ENCODE measurements at regions not wholly inside any gene's neighbourhood (a gene's known extent, or its start where the extent isn't known, plus 50 kb on each side); places are given as distances from the start of the nearest gene placed in this dataset.
"Not testable (repeated sequence)": the region's sequence is repeated elsewhere in the genome, so short reads cannot be mapped to it uniquely, and the experiment has no call there.

- Histone ChIP-seq H4K8ac (ENCODE audit: low read depth, low read length) (no peak overlapping the region), H2BK120ac (ENCODE audit: low read depth, low read length) (no peak overlapping the region), H3K23ac (ENCODE audit: low read length) (no peak overlapping the region), H3K79me1 (ENCODE audit: low read length) (no peaks in the 10 kb centered on the region), H3K27ac (ENCODE audit: low read depth, low read length) (no peak overlapping the region), H3K79me2 (ENCODE audit: control insufficient read depth, insufficient read depth, low read length) (peaks cover 5% of the 10 kb centered on the region), H2AK5ac (ENCODE audit: low read length) (no peak overlapping the region), H3K9ac (ENCODE audit: low read length) (no peak overlapping the region), H3K4me2 (ENCODE audit: low read length) (no peak overlapping the region), H3K36me3 (ENCODE audit: control insufficient read depth, insufficient read depth, low read length) (no peaks in the 10 kb centered on the region), H3K4me1 (ENCODE audit: control insufficient read depth, low read depth, low read length) (peaks cover 5% of the 10 kb centered on the region), H3K18ac (ENCODE audit: low read length) (peak overlapping the region; percentile 51), H3K4ac (ENCODE audit: low read depth, low read length) (peak overlapping the region; percentile 36), H4K5ac (ENCODE audit: low read length) (no peak overlapping the region), H2BK5ac (ENCODE audit: low read length) (no peak overlapping the region), H3K56ac (ENCODE audit: low read length) (no peak overlapping the region), H3K27me3 (ENCODE audit: insufficient read depth, low read length, poor library complexity) (no peaks in the 10 kb centered on the region), H2BK15ac (replicated peaks; ENCODE audit: low read depth) (peak overlapping the region; percentile 19), H3K4me3 (ENCODE audit: low read length) (no peak overlapping the region)
- DNase-seq: no peak
- WGBS (ENCODE audit: extremely low coverage, insufficient coverage, low lambda C conversion rate): no CpG with 5 or more reads among the region's 2 CpGs
These were observed 351.9 kb upstream of the TNC start for GRCh38 chr9:115469841-115470240.

GRCh38 chr9:115473032-115473431 lies 355.1 kb upstream of the TNC start:
- no CpG with 5 or more reads among the region's 3 CpGs for WGBS (ENCODE audit: extremely low coverage, insufficient coverage, low lambda C conversion rate)
- H3K56ac ChIP-seq (ENCODE audit: low read length); H2BK15ac ChIP-seq (replicated peaks; ENCODE audit: low read depth); H3K18ac ChIP-seq (ENCODE audit: low read length); DNase-seq; H4K5ac ChIP-seq (ENCODE audit: low read length); H3K27ac ChIP-seq (ENCODE audit: low read depth, low read length); H3K4me2 ChIP-seq (ENCODE audit: low read length); H2BK5ac ChIP-seq (ENCODE audit: low read length); H4K8ac ChIP-seq (ENCODE audit: low read depth, low read length); H3K27me3 ChIP-seq (ENCODE audit: insufficient read depth, low read length, poor library complexity); H3K4me1 ChIP-seq (ENCODE audit: control insufficient read depth, low read depth, low read length); H3K4ac ChIP-seq (ENCODE audit: low read depth, low read length); H2AK5ac ChIP-seq (ENCODE audit: low read length); H3K4me3 ChIP-seq (ENCODE audit: low read length); H3K9ac ChIP-seq (ENCODE audit: low read length); H3K79me2 ChIP-seq (ENCODE audit: control insufficient read depth, insufficient read depth, low read length); H3K79me1 ChIP-seq (ENCODE audit: low read length); H2BK120ac ChIP-seq (ENCODE audit: low read depth, low read length); H3K36me3 ChIP-seq (ENCODE audit: control insufficient read depth, insufficient read depth, low read length); H3K23ac ChIP-seq (ENCODE audit: low read length): not testable (repeated sequence)

GRCh38 chr9:115481769-115482168 lies 363.8 kb upstream of the TNC start:
- no peak overlapping the region for H2BK5ac ChIP-seq (ENCODE audit: low read length)
- H3K4ac ChIP-seq (ENCODE audit: low read depth, low read length): no peak overlapping the region
- H3K79me2 ChIP-seq (ENCODE audit: control insufficient read depth, insufficient read depth, low read length): no peaks in the 10 kb centered on the region
- no peak overlapping the region for H3K56ac ChIP-seq (ENCODE audit: low read length)
- no peak overlapping the region for H2AK5ac ChIP-seq (ENCODE audit: low read length)
- no peak overlapping the region for H4K8ac ChIP-seq (ENCODE audit: low read depth, low read length)
- H4K5ac ChIP-seq (ENCODE audit: low read length): no peak overlapping the region
- DNase-seq: no peak
- H2BK15ac ChIP-seq (replicated peaks; ENCODE audit: low read depth): peak overlapping the region; percentile 19
- no peak overlapping the region for H3K4me3 ChIP-seq (ENCODE audit: low read length)
- H3K18ac ChIP-seq (ENCODE audit: low read length): peak overlapping the region; percentile 51
- no CpG with 5 or more reads among the region's 2 CpGs for WGBS (ENCODE audit: extremely low coverage, insufficient coverage, low lambda C conversion rate)
- no peaks in the 10 kb centered on the region for H3K36me3 ChIP-seq (ENCODE audit: control insufficient read depth, insufficient read depth, low read length)
- H3K4me2 ChIP-seq (ENCODE audit: low read length): no peak overlapping the region
- no peaks in the 10 kb centered on the region for H3K27me3 ChIP-seq (ENCODE audit: insufficient read depth, low read length, poor library complexity)
- H2BK120ac ChIP-seq (ENCODE audit: low read depth, low read length): peak overlapping the region; percentile 45
- H3K27ac ChIP-seq (ENCODE audit: low read depth, low read length): no peak overlapping the region
- H3K23ac ChIP-seq (ENCODE audit: low read length): no peak overlapping the region
- H3K79me1 ChIP-seq (ENCODE audit: low read length): no peaks in the 10 kb centered on the region
- no peak overlapping the region for H3K9ac ChIP-seq (ENCODE audit: low read length)
- H3K4me1 ChIP-seq (ENCODE audit: control insufficient read depth, low read depth, low read length): peaks cover 2% of the 10 kb centered on the region

- Histone ChIP-seq H4K8ac (ENCODE audit: low read depth, low read length) (no peak overlapping the region), H2AK5ac (ENCODE audit: low read length) (no peak overlapping the region), H3K4me1 (ENCODE audit: control insufficient read depth, low read depth, low read length) (peaks cover 2% of the 10 kb centered on the region), H2BK5ac (ENCODE audit: low read length) (no peak overlapping the region), H3K23ac (ENCODE audit: low read length) (no peak overlapping the region), H2BK15ac (replicated peaks; ENCODE audit: low read depth) (no peak overlapping the region), H3K56ac (ENCODE audit: low read length) (no peak overlapping the region), H3K36me3 (ENCODE audit: control insufficient read depth, insufficient read depth, low read length) (no peaks in the 10 kb centered on the region), H3K18ac (ENCODE audit: low read length) (no peak overlapping the region), H4K5ac (ENCODE audit: low read length) (no peak overlapping the region), H3K27me3 (ENCODE audit: insufficient read depth, low read length, poor library complexity) (no peaks in the 10 kb centered on the region), H2BK120ac (ENCODE audit: low read depth, low read length) (no peak overlapping the region), H3K4me3 (ENCODE audit: low read length) (no peak overlapping the region), H3K4me2 (ENCODE audit: low read length) (no peak overlapping the region), H3K4ac (ENCODE audit: low read depth, low read length) (no peak overlapping the region), H3K9ac (ENCODE audit: low read length) (no peak overlapping the region), H3K27ac (ENCODE audit: low read depth, low read length) (no peak overlapping the region), H3K79me1 (ENCODE audit: low read length) (no peaks in the 10 kb centered on the region), H3K79me2 (ENCODE audit: control insufficient read depth, insufficient read depth, low read length) (no peaks in the 10 kb centered on the region)
- no peak for DNase-seq
- no CpG with 5 or more reads among the region's 3 CpGs for WGBS (ENCODE audit: extremely low coverage, insufficient coverage, low lambda C conversion rate)
These were observed 364.8 kb upstream of the TNC start for GRCh38 chr9:115482747-115483146.

- H3K79me2 ChIP-seq (ENCODE audit: control insufficient read depth, insufficient read depth, low read length): no peaks in the 10 kb centered on the region
- no peak for DNase-seq
- no peak overlapping the region for H3K4me3 ChIP-seq (ENCODE audit: low read length)
- no peak overlapping the region for H2BK5ac ChIP-seq (ENCODE audit: low read length)
- H3K18ac ChIP-seq (ENCODE audit: low read length): no peak overlapping the region
- H3K9ac ChIP-seq (ENCODE audit: low read length): no peak overlapping the region
- no peak overlapping the region for H2BK120ac ChIP-seq (ENCODE audit: low read depth, low read length)
- no peaks in the 10 kb centered on the region for H3K36me3 ChIP-seq (ENCODE audit: control insufficient read depth, insufficient read depth, low read length)
- H3K79me1 ChIP-seq (ENCODE audit: low read length): no peaks in the 10 kb centered on the region
- no peak overlapping the region for H2AK5ac ChIP-seq (ENCODE audit: low read length)
- H2BK15ac ChIP-seq (replicated peaks; ENCODE audit: low read depth): no peak overlapping the region
- H4K5ac ChIP-seq (ENCODE audit: low read length): no peak overlapping the region
- no peak overlapping the region for H3K23ac ChIP-seq (ENCODE audit: low read length)
- H3K27ac ChIP-seq (ENCODE audit: low read depth, low read length): no peak overlapping the region
- H3K56ac ChIP-seq (ENCODE audit: low read length): no peak overlapping the region
- H3K4me1 ChIP-seq (ENCODE audit: control insufficient read depth, low read depth, low read length): peaks cover 7% of the 10 kb centered on the region
- no peak overlapping the region for H3K4ac ChIP-seq (ENCODE audit: low read depth, low read length)
- no peaks in the 10 kb centered on the region for H3K27me3 ChIP-seq (ENCODE audit: insufficient read depth, low read length, poor library complexity)
- H3K4me2 ChIP-seq (ENCODE audit: low read length): no peak overlapping the region
- no peak overlapping the region for H4K8ac ChIP-seq (ENCODE audit: low read depth, low read length)
These were observed 374.9 kb upstream of the TNC start for GRCh38 chr9:115492869-115493268.

GRCh38 chr9:115494393-115494792 lies 376.4 kb upstream of the TNC start:
- no peak overlapping the region for H3K4me3 ChIP-seq (ENCODE audit: low read length)
- no CpG with 5 or more reads among the region's 1 CpG for WGBS (ENCODE audit: extremely low coverage, insufficient coverage, low lambda C conversion rate)
- H4K5ac ChIP-seq (ENCODE audit: low read length): no peak overlapping the region

More at GRCh38 chr9:115494393-115494792, 376.4 kb upstream of the TNC start:
- no peak for DNase-seq
- Histone ChIP-seq H3K4ac (ENCODE audit: low read depth, low read length) (no peak overlapping the region), H3K79me2 (ENCODE audit: control insufficient read depth, insufficient read depth, low read length) (no peaks in the 10 kb centered on the region), H3K27me3 (ENCODE audit: insufficient read depth, low read length, poor library complexity) (no peaks in the 10 kb centered on the region), H2BK120ac (ENCODE audit: low read depth, low read length) (no peak overlapping the region), H3K4me2 (ENCODE audit: low read length) (no peak overlapping the region), H3K36me3 (ENCODE audit: control insufficient read depth, insufficient read depth, low read length) (no peaks in the 10 kb centered on the region), H2AK5ac (ENCODE audit: low read length) (no peak overlapping the region), H2BK5ac (ENCODE audit: low read length) (no peak overlapping the region), H3K4me1 (ENCODE audit: control insufficient read depth, low read depth, low read length) (peaks cover 6% of the 10 kb centered on the region), H3K56ac (ENCODE audit: low read length) (no peak overlapping the region), H3K18ac (ENCODE audit: low read length) (no peak overlapping the region), H3K79me1 (ENCODE audit: low read length) (no peaks in the 10 kb centered on the region), H3K27ac (ENCODE audit: low read depth, low read length) (no peak overlapping the region), H4K8ac (ENCODE audit: low read depth, low read length) (no peak overlapping the region), H3K23ac (ENCODE audit: low read length) (no peak overlapping the region), H2BK15ac (replicated peaks; ENCODE audit: low read depth) (no peak overlapping the region), H3K9ac (ENCODE audit: low read length) (no peak overlapping the region)
